ENCODE measurements at regions not wholly inside any gene's neighbourhood (a gene's known extent, or its start where the extent isn't known, plus 50 kb on each side); places are given as distances from the start of the nearest gene placed in this dataset.
A peak's percentile ranks its signal among the peaks of the same experiment; 100 is the strongest.

- no peak for DNase-seq
- in situ Hi-C loops (cut with HindIII; ENCODE audit: low pct_ligation_motif_present, low pct_unique_long_range_greater_than_20kb, low sequenced_read_pairs) = no loop called here
Measured at GRCh38 chr2:60603533-60604190, 50.2 kb upstream of the BCL11A start.

- no peak for DNase-seq
- in situ Hi-C loops (cut with HindIII; ENCODE audit: low pct_ligation_motif_present, low pct_unique_long_range_greater_than_20kb, low sequenced_read_pairs) = no loop called here
Measured at GRCh38 chr2:60604486-60605064, 51.1 kb upstream of the BCL11A start.

GRCh38 chr2:60605866-60606265 is 52.4 kb upstream of the BCL11A start:
- in situ Hi-C loops (cut with HindIII; ENCODE audit: low pct_ligation_motif_present, low pct_unique_long_range_greater_than_20kb, low sequenced_read_pairs) = no loop called here
- no peak for DNase-seq

GRCh38 chr2:60608679-60609078 is 55.2 kb upstream of the BCL11A start:
- in situ Hi-C loops (cut with HindIII; ENCODE audit: low pct_ligation_motif_present, low pct_unique_long_range_greater_than_20kb, low sequenced_read_pairs) = no loop called here
- DNase-seq = no peak

GRCh38 chr2:60612033-60612432 is 58.6 kb upstream of the BCL11A start:
- in situ Hi-C loops (cut with HindIII; ENCODE audit: low pct_ligation_motif_present, low pct_unique_long_range_greater_than_20kb, low sequenced_read_pairs) = no loop called here
- no peak for DNase-seq

- in situ Hi-C loops (cut with HindIII; ENCODE audit: low pct_ligation_motif_present, low pct_unique_long_range_greater_than_20kb, low sequenced_read_pairs) = no loop called here
- no peak for DNase-seq
Measured at GRCh38 chr2:60614319-60614718, 60.9 kb upstream of the BCL11A start.

GRCh38 chr2:60621688-60622429 is 68.4 kb upstream of the BCL11A start:
- no peak for DNase-seq
- in situ Hi-C loops (cut with HindIII; ENCODE audit: low pct_ligation_motif_present, low pct_unique_long_range_greater_than_20kb, low sequenced_read_pairs) = no loop called here

GRCh38 chr2:60623040-60623439 is 69.6 kb upstream of the BCL11A start:
- in situ Hi-C loops (cut with HindIII; ENCODE audit: low pct_ligation_motif_present, low pct_unique_long_range_greater_than_20kb, low sequenced_read_pairs) = no loop called here
- DNase-seq = no peak

GRCh38 chr2:60627412-60627811 is 74.0 kb upstream of the BCL11A start:
- in situ Hi-C loops (cut with HindIII; ENCODE audit: low pct_ligation_motif_present, low pct_unique_long_range_greater_than_20kb, low sequenced_read_pairs) = no loop called here
- DNase-seq = no peak

GRCh38 chr2:60628026-60628425 is 74.6 kb upstream of the BCL11A start:
- DNase-seq = no peak
- in situ Hi-C loops (cut with HindIII; ENCODE audit: low pct_ligation_motif_present, low pct_unique_long_range_greater_than_20kb, low sequenced_read_pairs) = no loop called here

- in situ Hi-C loops (cut with HindIII; ENCODE audit: low pct_ligation_motif_present, low pct_unique_long_range_greater_than_20kb, low sequenced_read_pairs) = no loop called here
- no peak for DNase-seq
Measured at GRCh38 chr2:60628615-60629304, 75.3 kb upstream of the BCL11A start.

GRCh38 chr2:60629305-60629662 is 75.8 kb upstream of the BCL11A start:
- no peak for DNase-seq
- in situ Hi-C loops (cut with HindIII; ENCODE audit: low pct_ligation_motif_present, low pct_unique_long_range_greater_than_20kb, low sequenced_read_pairs) = no loop called here

- DNase-seq = no peak
- in situ Hi-C loops (cut with HindIII; ENCODE audit: low pct_ligation_motif_present, low pct_unique_long_range_greater_than_20kb, low sequenced_read_pairs) = no loop called here
Measured at GRCh38 chr2:60629801-60630385, 76.4 kb upstream of the BCL11A start.

GRCh38 chr2:60633615-60634014 is 80.2 kb upstream of the BCL11A start:
- no peak for DNase-seq
- in situ Hi-C loops (cut with HindIII; ENCODE audit: low pct_ligation_motif_present, low pct_unique_long_range_greater_than_20kb, low sequenced_read_pairs) = no loop called here

- in situ Hi-C loops (cut with HindIII; ENCODE audit: low pct_ligation_motif_present, low pct_unique_long_range_greater_than_20kb, low sequenced_read_pairs) = no loop called here
- DNase-seq = no peak
Measured at GRCh38 chr2:60634438-60634837, 81.0 kb upstream of the BCL11A start.

GRCh38 chr2:60641811-60642788 is 88.6 kb upstream of the BCL11A start:
- in situ Hi-C loops (cut with HindIII; ENCODE audit: low pct_ligation_motif_present, low pct_unique_long_range_greater_than_20kb, low sequenced_read_pairs) = no loop called here
- peak; percentile 47 for DNase-seq

GRCh38 chr2:60643747-60644146 is 90.3 kb upstream of the BCL11A start:
- DNase-seq = no peak
- in situ Hi-C loops (cut with HindIII; ENCODE audit: low pct_ligation_motif_present, low pct_unique_long_range_greater_than_20kb, low sequenced_read_pairs) = no loop called here

- no peak for DNase-seq
- in situ Hi-C loops (cut with HindIII; ENCODE audit: low pct_ligation_motif_present, low pct_unique_long_range_greater_than_20kb, low sequenced_read_pairs) = no loop called here
Measured at GRCh38 chr2:60644951-60645350, 91.5 kb upstream of the BCL11A start.

Data from ACHN (cell line).